Activated B cell treated with CpG ODN at 0.5 μM for 24 hours (primary cell): ENCODE measurements at regions not wholly inside any gene's neighbourhood (a gene's known extent, or its start where the extent isn't known, plus 50 kb on each side); places are given as distances from the start of the nearest gene placed in this dataset.

Experiments
- ATAC-seq: fragments of 200-7000 bp; cut with Tn5 transposase; one replicate; pipeline ENCODE4 v1.10.0; 2021; ENCODE audit warnings: low read depth, mild to moderate bottlenecking, moderate library complexity
- CTCF ChIA-PET: fragments of 350-600 bp; sonication (Branson Sonifier 250); formaldehyde crosslinking; loops from one replicate; lab custom pipeline; 2021; ENCODE audit warnings: antibody characterized with exemption; lab: Charles Lee
- POLR2A ChIA-PET: fragments of 350-600 bp; sonication (Branson Sonifier 250); formaldehyde crosslinking; loops from one replicate; lab custom pipeline; 2021; ENCODE audit warnings: antibody characterized with exemption; lab: Charles Lee
- DNase-seq: peaks from one replicate; pipeline ENCODE4 v3.0.0; 2022
- H3K27ac Mint-ChIP-seq: one replicate; pipeline ENCODE4 v1.8.0; 2020; ENCODE audit warnings: mixed read lengths
- H3K27me3 Mint-ChIP-seq: one replicate; pipeline ENCODE4 v1.8.0; 2021; ENCODE audit warnings: mixed read lengths
- H3K36me3 Mint-ChIP-seq: one replicate; pipeline ENCODE4 v1.8.0; 2021; ENCODE audit warnings: low read depth, mixed read lengths
- H3K4me1 Mint-ChIP-seq: one replicate; pipeline ENCODE4 v1.8.0; 2021; ENCODE audit warnings: mixed read lengths
- H3K4me3 Mint-ChIP-seq: one replicate; pipeline ENCODE4 v1.8.0; 2020; ENCODE audit warnings: mild to moderate bottlenecking, mixed read lengths
- H3K9me3 Mint-ChIP-seq: one replicate; pipeline ENCODE4 v1.8.0; 2020; ENCODE audit warnings: mixed read lengths
- CTCF ChIP-seq: fragments of 200-600 bp; IDR thresholded peaks from one replicate; pipeline ENCODE4 v1.8.0; 2022; ENCODE audit warnings: antibody characterized with exemption, mild to moderate bottlenecking
- intact Hi-C: fragments of 100-400 bp; cut with micrococcal nuclease; formaldehyde crosslinking; loops from one replicate; pipeline ENCODE4 v1.15.1; 2024

GRCh38 chr3:30248423-30248822, 358.0 kb upstream of the TGFBR2 start:
- no peaks in the 10 kb centered on the region for H3K9me3 Mint-ChIP-seq
- CTCF ChIA-PET, result no interaction called here
- H3K36me3 Mint-ChIP-seq, result no peaks in the 10 kb centered on the region
- H3K4me3 Mint-ChIP-seq, result no peak overlapping the region
- no peak for TF ChIP-seq CTCF
- ATAC-seq (no peak), DNase-seq (no peak)
- no peak overlapping the region for H3K27ac Mint-ChIP-seq
- no peaks in the 10 kb centered on the region for H3K4me1 Mint-ChIP-seq
- intact Hi-C loops, result no loop called here
- peaks cover 2% of the 10 kb centered on the region for H3K27me3 Mint-ChIP-seq
- POLR2A ChIA-PET, result no interaction called here

- intact Hi-C loops, result no loop called here
- no peaks in the 10 kb centered on the region for H3K4me1 Mint-ChIP-seq
- DNase-seq, result no peak
These were observed 353.9 kb upstream of the TGFBR2 start for GRCh38 chr3:30252474-30252873.

GRCh38 chr3:30253832-30254231, 352.6 kb upstream of the TGFBR2 start:
- CTCF ChIA-PET, result interaction anchor here (0.7 kb wide), 1 partner anchor 564 kb away, joined by 3 read pairs; no protein-coding TSS in a partner anchor
- POLR2A ChIA-PET, result no interaction called here
- Mint-ChIP-seq H3K4me1 (no peaks in the 10 kb centered on the region), H3K27ac (no peak overlapping the region), H3K4me3 (no peak overlapping the region), H3K27me3 (no peaks in the 10 kb centered on the region), H3K9me3 (peaks cover 2% of the 10 kb centered on the region), H3K36me3 (no peaks in the 10 kb centered on the region)
- DNase-seq (no peak), ATAC-seq (no peak)
- intact Hi-C loops, result no loop called here
- no peak for TF ChIP-seq CTCF

More at GRCh38 chr3:30252474-30252873, 353.9 kb upstream of the TGFBR2 start:
- Mint-ChIP-seq H3K9me3 (peaks cover 2% of the 10 kb centered on the region), H3K4me3 (no peak overlapping the region), H3K36me3 (no peaks in the 10 kb centered on the region), H3K27me3 (no peaks in the 10 kb centered on the region), H3K27ac (no peak overlapping the region)
- ChIA-PET POLR2A (no interaction called here), CTCF (no interaction called here)
- no peak for TF ChIP-seq CTCF
- ATAC-seq, result no peak

GRCh38 chr3:30256474-30256873, 349.9 kb upstream of the TGFBR2 start:
- DNase-seq, result no peak
- intact Hi-C loops, result no loop called here
- Mint-ChIP-seq H3K4me3 (no peak overlapping the region), H3K36me3 (no peaks in the 10 kb centered on the region), H3K27ac (no peak overlapping the region), H3K4me1 (no peaks in the 10 kb centered on the region), H3K9me3 (peaks cover 2% of the 10 kb centered on the region), H3K27me3 (no peaks in the 10 kb centered on the region)
- no peak for ATAC-seq
- no peak for TF ChIP-seq CTCF
- CTCF ChIA-PET, result no interaction called here
- POLR2A ChIA-PET, result no interaction called here

- ATAC-seq, result no peak
- ChIA-PET CTCF (interaction anchor here (1.2 kb wide), 1 partner anchor 434 kb away, joined by 3 read pairs; no protein-coding TSS in a partner anchor), POLR2A (no interaction called here)
These were observed 347.7 kb upstream of the TGFBR2 start for GRCh38 chr3:30258426-30259392.

More at GRCh38 chr3:30258426-30259392, 347.7 kb upstream of the TGFBR2 start:
- no peak for DNase-seq
- Mint-ChIP-seq H3K27ac (no peak overlapping the region), H3K4me3 (no peak overlapping the region), H3K27me3 (no peaks in the 10 kb centered on the region), H3K9me3 (peaks cover 2% of the 10 kb centered on the region), H3K36me3 (no peaks in the 10 kb centered on the region), H3K4me1 (peaks cover 9% of the 10 kb centered on the region)
- TF ChIP-seq CTCF, result no peak
- intact Hi-C loops, result no loop called here
